Omental fat pad (tissue), 3 donors: ENCODE measurements at regions not wholly inside any gene's neighbourhood (a gene's known extent, or its start where the extent isn't known, plus 50 kb on each side); places are given as distances from the start of the nearest gene placed in this dataset.

Source experiments
- ATAC-seq: fragments of 150-250 bp; one replicate; pipeline ENCODE4 v1.9.1; 2016; ENCODE audit warnings: mild to moderate bottlenecking, moderate library complexity; ENCODE audit not compliant: low FRiP score
- DNase-seq: peaks from one replicate; pipeline ENCODE4 v3.0.0-alpha.2; 2019; ENCODE audit warnings: low spot score
- TF ChIP-seq, protein P1 (sequence below), 3 donors: fragments of 450-650 bp; IDR thresholded peaks; one replicate each; pipeline ENCODE4 v1.5.1; 2016 to 2017; ENCODE audit warnings: antibody characterized with exemption in 3 of 3, mild to moderate bottlenecking in 3 of 3, moderate library complexity in 2 of 3

DNA sequence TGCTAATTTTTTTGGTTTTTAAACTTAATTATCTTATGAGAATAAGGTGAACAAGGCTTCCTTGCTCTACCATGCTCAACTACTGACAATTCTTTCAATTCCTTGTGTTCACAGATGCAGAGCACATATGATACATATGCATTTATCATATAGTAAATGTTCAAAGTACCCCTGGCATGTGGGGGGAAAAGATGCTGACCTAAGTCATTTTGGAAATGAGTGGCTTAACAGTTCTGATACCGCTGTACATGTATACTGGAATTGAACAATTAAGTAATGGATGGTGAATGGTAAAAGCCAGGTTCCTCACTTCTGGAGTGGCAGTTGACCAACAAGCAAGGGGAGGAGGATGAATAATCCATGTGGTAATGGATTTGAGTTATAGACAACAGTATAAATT, 149.6 kb downstream of the NAF1 start:
- ATAC-seq = no peak
- DNase-seq = no peak
- TF ChIP-seq, protein P1, sequence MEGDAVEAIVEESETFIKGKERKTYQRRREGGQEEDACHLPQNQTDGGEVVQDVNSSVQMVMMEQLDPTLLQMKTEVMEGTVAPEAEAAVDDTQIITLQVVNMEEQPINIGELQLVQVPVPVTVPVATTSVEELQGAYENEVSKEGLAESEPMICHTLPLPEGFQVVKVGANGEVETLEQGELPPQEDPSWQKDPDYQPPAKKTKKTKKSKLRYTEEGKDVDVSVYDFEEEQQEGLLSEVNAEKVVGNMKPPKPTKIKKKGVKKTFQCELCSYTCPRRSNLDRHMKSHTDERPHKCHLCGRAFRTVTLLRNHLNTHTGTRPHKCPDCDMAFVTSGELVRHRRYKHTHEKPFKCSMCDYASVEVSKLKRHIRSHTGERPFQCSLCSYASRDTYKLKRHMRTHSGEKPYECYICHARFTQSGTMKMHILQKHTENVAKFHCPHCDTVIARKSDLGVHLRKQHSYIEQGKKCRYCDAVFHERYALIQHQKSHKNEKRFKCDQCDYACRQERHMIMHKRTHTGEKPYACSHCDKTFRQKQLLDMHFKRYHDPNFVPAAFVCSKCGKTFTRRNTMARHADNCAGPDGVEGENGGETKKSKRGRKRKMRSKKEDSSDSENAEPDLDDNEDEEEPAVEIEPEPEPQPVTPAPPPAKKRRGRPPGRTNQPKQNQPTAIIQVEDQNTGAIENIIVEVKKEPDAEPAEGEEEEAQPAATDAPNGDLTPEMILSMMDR (IDR thresholded peaks at IDR 0.05) = no peak

DNA sequence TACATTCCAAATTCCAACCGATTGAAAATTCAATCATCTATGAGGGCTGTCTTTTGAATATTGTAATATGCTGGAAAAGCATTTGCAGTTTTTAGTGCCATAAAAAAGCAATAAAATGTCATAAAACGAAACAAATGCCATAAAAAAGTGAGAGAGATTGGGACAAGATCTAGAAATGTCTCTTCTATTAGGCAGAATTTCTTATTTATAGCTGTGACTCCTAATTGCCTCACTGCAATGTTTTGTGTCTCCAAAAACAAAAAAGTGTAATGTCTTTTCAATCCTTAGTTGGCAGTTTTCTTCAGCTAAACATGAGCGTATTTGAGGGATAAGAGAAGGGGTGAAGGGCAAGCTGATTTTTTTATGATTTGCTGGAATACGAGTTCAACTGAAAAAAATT, 153.9 kb downstream of the NAF1 start:
- ATAC-seq = no peak
- TF ChIP-seq, protein P1 (IDR thresholded peaks at IDR 0.05) = no peak
- DNase-seq = no peak

DNA sequence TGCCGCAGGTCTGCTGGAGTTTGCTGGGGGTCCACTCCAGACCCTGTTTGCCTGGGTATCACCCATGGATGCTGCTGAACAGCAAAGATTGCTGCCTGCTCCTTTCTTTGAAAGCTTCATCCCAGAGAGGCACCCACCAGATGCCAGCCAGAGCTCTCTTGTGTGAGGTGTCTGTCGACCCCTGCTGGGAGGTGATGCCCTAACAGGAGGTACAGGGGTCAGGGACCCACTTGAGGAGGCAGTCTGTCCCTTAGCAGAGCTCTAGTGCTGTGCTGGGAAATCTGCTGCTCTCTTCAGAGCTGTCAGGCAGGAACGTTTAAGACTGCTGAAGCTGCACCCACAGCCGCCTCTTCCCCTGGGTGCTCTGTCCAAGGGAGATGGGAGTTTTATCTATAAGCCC, 162.7 kb downstream of the NAF1 start:
- no peak for DNase-seq
- TF ChIP-seq, protein P1 (IDR thresholded peaks at IDR 0.05) = no peak
- no peak for ATAC-seq

DNA sequence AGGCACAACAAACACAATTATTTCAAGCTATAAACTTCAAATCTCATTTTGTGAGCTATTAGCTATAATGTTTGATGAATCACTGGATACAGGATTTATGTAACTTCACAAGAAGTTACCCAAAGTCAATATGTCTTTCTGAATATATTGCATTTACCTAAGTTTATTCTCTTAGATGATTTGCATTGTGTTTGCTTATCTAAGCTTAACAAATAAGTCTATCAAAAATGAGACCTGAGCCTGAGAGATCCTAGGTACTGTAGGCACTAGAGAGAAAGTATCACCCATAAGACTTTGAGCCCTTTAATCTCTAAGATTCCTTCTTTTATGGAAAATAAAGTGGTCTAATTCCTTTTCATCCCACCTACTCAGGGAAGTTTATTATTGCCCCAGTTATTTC, 178.2 kb downstream of the NAF1 start:
- DNase-seq (no peak), ATAC-seq (no peak)
- TF ChIP-seq, protein P1 (IDR thresholded peaks at IDR 0.05) = no peak

DNA sequence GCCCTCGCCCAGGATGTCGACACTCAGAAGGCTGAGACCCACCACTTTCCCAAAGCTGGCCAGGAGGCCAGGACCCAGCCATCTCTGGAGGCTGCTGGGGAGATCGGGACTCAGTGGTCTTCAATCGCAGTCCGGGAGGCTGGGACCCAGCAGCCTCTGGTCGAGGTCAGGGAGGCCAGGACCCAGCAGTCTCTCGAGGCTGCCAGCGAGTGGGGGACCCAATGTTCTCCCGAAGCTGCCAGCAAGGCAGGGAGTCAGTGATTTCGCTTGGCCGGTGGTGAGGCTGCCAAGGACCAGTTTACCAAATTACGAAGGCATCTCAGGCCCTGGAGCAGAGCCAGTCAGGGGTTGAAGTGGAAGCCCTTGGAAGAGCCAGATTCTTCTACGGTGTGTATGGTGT, 181.6 kb downstream of the NAF1 start:
- DNase-seq = no peak
- TF ChIP-seq, protein P1 (IDR thresholded peaks at IDR 0.05) = no peak
- ATAC-seq = no peak

DNA sequence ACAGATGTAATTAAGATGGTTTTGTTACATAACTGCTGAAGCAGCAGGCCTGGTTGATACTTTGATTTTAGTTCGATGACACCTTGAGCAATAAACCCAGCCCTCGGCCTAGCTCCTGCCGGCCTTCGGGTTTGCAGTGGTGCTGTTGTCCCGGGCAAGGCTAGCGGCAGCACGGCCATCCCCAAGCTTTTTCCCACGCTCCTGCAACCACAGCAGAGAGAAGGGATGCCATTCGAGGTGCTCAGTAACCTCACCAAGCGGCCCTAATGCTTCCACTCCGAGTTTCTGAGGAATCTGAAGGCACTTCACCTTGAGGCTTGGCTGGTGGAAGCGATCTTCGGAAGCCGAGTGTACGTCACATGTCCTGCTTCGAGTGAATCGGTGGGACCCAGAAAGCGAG, 182.1 kb downstream of the NAF1 start:
- ATAC-seq = no peak
- no peak for DNase-seq
- TF ChIP-seq, protein P1 (IDR thresholded peaks at IDR 0.05) = no peak

DNA sequence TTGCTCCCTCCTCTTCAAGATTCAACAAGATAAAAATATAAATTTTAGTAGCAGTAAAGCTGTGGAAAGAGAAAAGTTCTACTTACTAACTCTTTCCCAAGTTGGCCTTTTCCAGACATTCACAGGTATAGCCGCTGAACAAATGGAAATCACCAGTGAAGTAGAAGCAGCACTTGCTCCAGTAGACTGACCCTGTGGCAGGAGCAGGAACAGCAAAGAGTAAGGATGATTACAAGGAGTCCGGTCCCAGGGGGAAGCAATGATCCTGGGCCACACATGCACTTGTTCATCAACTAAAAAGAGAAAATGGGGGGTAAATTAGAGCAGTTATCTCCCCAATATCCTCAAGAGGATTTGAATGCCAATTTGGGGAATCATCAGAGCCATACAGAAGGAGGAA, 184.9 kb downstream of the NAF1 start:
- TF ChIP-seq, protein P1 (IDR thresholded peaks at IDR 0.05) = no peak
- DNase-seq = no peak
- no peak for ATAC-seq
